NCI-H524 (cell line): ENCODE measurements at regions not wholly inside any gene's neighbourhood (a gene's known extent, or its start where the extent isn't known, plus 50 kb on each side); places are given as distances from the start of the nearest gene placed in this dataset.
"Not testable (repeated sequence)": the region's sequence is repeated elsewhere in the genome, so short reads cannot be mapped to it uniquely, and the experiment has no call there.

ENCODE experiments used
- DNase-seq, 2 experiments: peaks; one replicate each; lab custom pipeline; 2025; lab: John Stamatoyannopoulos, UW

GRCh38 chr9:65418966-65419365 is 134.0 kb upstream of the FOXD4L5 start:
- not testable (repeated sequence) for DNase-seq

DNA sequence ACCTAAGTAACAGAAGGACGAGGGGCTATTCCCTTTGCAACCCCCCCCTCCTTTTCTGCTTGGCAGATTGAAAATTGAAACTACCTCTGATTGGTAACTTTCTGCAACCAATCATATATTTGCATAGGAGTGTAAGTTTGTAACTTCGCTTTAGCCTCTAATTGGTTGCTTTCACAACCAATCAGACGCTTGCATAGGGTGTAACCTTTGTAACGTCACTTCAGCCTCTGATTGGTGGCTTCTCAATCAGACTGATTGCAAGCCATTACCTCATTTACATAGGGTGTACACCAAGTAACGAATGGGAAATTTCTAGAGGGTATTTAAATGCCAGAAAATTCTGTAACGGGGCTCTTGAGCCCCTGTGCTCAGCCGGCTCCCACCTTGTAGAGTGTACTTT is 131.9 kb upstream of the FOXD4L5 start:
- DNase-seq, result not testable (repeated sequence)

DNA sequence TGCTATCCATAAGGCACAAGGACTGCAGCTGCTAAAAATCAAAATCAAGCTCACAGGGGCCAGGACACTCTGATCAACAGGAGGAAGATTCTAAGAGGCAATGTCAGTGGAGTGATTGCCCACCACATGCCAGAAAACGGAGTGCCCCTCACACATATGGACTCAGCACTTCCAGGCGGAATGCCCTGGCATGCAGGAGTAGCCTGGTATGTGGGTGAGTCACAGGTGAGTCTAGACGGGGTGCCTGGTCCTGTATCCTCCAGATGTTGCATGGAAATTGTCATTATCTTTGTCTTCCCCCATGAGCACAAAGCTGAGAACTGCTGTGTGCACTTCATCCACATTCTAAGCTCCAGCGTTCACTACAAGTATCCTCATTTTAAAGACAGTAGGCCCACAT is 129.2 kb upstream of the FOXD4L5 start:
- DNase-seq, result not testable (repeated sequence)

- not testable (repeated sequence) for DNase-seq
These were observed 128.4 kb upstream of the FOXD4L5 start for GRCh38 chr9:65413371-65413770.

GRCh38 chr9:65411901-65412300 is 126.9 kb upstream of the FOXD4L5 start:
- no peak for DNase-seq

DNA sequence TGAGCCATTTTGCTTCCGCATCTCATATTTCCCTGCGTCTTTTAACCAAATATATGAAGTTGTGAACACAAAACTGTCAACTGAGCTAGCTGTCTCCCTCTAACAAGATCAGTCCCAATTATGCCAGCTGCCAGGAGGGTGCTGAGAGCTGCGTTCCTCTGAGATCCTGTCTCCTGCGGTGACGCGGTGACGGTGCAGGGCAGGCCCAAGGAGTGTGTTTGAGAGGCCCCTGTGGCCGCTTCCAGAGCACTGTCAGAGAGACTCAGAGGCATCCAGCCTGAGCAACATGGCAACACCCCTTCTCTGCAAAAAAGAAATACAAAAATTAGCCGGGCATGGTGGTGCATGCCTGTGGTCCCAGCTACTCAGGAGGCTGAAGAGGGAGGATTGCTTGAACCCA is 126.3 kb upstream of the FOXD4L5 start:
- DNase-seq, result no peak

- DNase-seq, result no peak
These were observed 125.9 kb upstream of the FOXD4L5 start for GRCh38 chr9:65410926-65411325.

DNA sequence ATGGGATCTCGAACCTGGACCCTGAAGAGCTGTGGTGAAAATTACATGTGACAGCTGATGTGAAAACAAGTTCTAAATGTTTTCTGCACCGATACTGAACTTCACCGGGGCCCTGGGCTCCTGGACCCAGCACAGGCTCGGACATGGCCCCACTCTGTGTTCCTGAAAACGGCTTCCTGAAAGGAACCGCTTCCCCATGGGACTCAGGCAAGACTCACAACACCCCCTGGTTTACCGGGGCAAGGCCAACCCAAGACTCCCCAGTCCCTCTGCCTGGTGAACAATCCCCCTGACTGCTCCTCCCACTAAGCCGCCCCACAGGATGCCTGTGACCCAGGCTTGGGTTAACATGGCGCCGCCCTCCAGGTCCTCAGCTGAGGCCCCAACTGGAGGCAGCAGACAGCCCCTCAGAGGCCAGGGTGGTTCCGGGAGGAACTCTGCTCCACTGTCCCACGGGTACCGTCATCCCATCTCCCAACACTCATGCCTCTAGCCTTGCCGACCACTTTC is 124.5 kb upstream of the FOXD4L5 start:
- no peak for DNase-seq

GRCh38 chr9:65408806-65409205 is 123.8 kb upstream of the FOXD4L5 start:
- not testable (repeated sequence) for DNase-seq

DNA sequence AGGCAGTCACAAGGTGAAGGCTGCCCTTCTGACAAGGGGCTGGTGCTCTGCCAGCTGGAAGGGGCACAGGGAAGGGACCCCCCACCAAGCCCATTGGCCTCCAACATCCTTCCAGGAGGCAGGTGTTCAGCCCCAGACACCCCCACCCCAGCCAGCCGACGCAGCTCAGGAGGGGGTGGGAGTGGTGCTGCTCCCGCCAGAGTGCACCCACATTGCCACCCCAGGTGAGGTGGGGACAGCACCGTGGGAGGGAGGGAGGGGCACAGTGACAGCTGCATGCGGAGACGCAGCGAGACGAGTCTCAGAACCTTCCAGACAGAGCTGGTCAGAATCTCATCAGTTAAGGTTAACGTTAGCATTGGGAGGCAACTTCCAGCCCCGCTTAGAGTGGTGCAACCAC is 121.6 kb upstream of the FOXD4L5 start:
- DNase-seq, result not testable (repeated sequence)

DNA sequence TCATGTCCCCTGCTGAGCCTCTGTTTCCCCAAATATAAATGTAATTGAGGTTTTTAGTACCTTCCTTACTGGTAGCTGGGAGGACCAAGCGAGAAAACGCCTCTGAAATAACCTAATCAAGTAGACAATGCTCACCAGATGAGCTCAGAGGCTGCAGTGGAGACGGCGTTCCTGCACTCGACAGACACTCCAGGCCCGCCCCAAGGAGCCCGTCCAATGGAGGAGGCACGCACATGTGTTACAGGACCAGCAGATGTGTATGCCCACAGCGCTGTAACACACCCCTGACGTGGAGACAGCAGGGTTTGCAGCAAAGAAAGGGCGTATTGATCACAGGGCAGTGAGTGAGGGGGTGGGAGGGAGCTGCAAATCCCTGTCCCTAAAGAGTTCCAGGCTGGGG is 120.8 kb upstream of the FOXD4L5 start:
- not testable (repeated sequence) for DNase-seq

DNA sequence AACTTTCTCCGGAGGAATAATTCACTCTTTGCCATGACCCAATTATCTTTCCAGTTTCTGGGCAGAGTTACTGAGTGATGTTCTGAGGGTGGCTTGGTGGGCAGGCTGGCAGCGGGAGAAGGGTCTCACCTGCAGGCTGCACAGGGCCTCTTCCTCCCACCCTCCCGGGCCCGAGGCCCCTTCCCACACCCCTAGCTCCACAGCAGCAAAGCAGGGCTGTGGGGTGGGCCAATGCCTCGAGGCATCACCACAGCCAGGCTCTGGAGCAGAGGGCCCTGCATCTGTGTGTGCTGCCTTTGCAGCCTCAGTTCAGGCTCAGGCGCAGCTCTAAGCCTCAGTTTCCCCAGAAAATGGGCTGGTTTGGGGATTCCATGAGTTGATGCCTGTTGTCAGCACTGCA is 120.2 kb upstream of the FOXD4L5 start:
- no peak for DNase-seq

GRCh38 chr9:65404232-65405006 is 119.4 kb upstream of the FOXD4L5 start:
- no peak for DNase-seq

DNA sequence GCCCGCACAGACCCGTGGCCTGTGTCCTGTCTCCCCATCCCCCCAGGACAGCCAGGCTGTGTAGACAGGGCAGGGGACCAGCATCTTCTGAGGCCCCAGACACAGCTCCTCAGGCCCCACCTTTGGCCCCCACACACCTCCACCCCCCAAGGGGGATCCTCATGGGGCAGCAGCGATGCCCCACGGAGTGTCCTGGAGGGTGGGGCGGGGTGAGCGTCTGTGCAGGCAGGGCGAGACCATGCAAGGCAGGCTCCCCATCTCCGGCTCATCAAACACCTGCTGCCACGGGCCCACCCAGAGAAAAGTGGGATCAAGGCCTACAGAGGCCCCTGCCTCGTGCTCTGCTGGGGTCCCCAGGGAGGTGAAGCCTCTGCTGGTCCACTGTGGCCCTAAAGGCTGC is 118.7 kb upstream of the FOXD4L5 start:
- DNase-seq, result no peak

DNA sequence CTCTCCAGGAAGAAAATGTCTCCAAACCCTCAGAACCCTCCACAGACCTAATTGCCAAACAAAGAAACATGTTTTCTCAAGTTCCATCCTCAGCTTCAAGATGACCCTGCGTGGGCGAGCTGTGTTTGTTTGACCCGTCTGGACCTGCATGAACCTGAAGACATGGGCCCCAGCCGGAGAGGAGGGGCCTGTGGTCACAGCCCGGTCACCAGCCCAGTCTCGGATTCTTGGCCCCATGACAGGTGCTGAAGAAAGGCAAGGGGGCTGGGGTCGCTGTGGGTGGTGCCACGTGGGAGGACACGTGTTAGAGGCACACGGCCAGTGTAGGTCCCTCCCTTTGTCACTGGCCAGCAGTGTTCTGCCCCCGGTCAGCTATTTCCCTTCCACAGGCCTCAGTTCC is 118.1 kb upstream of the FOXD4L5 start:
- DNase-seq, result not testable (repeated sequence)

GRCh38 chr9:65402206-65402870 is 117.3 kb upstream of the FOXD4L5 start:
- DNase-seq, result not testable (repeated sequence)

GRCh38 chr9:65401456-65402045 is 116.5 kb upstream of the FOXD4L5 start:
- not testable (repeated sequence) for DNase-seq

DNA sequence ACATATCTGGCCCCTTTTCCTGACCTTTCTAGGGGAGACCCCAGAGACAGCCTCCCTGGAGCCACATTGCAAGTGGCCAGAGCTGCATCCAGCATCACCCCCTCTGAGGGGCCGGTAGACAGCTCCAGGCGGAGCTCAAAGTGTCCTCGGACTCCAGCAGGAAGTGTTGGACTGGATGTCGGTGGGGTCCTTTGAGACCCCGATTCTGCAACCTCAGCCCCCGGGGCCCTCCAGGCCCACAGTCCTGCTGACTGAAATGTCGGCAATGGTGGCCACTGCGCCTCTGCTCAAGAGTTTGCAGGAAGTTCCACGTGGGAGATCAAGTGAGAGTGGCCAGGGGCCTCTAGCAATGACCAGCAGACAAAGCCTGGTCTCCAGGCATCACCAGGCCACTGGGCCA is 115.9 kb upstream of the FOXD4L5 start:
- DNase-seq, result no peak

DNA sequence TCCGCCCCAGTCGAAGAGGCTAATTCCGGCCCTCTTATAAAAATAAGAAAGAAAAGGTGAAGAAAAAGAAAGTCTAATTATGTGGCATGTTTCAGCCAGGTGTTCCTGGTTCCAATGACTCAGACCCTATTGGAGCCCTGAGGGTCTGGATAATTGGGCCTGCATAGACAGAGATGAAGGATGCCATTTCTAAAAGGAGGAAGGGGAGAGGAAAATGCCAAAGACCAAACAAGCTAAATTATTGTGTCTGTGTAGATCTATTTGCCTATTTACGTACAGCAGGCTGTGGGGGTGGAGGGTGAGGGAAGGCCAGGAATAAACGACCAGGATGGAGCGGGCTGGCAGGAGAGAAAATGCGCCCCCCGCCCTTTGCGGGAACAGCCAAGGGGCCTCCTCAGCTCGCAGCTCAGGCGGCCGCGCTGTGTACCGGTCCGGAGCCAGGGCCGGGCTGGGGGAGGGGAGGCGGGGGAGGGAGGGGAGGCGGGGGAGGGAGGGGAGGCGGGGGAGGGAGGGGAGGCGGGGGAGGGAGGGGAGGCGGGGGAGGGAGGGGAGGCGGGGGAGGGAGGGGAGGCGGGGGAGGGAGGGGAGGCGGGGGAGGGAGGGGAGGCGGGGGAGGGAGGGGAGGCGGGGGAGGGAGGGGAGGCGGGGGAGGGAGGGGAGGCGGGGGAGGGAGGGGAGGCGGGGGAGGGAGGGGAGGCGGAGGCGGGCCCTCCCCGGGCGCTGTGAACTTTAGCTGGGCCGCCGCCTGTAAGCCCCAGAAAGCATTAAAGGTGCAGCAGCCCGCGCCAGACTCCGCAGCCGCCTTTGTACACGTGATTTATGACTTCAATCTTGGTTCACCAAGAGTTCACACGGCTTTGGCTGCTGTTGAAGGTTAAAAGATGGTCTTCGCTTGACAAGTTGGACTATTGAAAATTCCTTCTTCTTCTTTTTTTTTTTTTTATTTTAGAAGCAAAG is 113.0 kb upstream of the FOXD4L5 start:
- DNase-seq, result not testable (repeated sequence)

DNA sequence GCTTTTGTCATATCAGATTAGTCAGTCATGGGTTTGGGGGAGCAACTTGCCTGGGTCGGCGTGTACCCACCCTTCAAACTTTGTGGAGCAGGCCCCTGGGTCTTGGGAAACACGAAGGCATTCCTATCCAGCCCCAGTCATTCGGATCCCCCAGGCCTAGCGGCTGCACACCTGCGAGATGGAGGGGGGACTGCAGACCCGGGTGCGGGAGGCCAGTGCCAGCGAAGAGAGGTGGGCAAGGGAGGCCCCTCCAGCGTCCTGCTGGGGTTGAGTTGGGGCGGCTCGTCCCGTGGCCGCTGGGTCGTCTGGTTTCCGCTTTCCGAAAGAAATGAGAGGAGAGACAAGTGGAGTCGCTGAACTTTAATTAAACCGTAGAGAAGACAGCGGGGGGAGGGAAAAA is 112.2 kb upstream of the FOXD4L5 start:
- DNase-seq, result not testable (repeated sequence)

DNA sequence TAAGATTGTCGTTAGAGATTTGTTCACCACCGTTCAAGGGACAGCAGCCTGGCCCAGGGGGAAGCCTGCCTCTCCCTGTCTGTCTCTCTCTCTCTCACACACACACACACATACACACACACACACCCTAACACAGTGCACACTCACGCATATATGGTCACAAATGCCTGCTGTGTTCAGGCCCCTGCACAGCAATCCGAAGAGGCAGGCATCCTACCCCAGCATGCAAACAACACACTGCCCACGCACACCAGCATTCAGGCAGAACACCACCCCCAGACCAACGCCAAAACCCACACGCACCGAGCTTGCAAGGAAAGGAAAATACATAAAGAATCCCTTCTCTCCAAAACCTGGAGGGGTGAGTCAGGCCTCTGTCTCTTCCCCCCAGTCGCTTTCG is 111.6 kb upstream of the FOXD4L5 start:
- DNase-seq, result not testable (repeated sequence)

DNA sequence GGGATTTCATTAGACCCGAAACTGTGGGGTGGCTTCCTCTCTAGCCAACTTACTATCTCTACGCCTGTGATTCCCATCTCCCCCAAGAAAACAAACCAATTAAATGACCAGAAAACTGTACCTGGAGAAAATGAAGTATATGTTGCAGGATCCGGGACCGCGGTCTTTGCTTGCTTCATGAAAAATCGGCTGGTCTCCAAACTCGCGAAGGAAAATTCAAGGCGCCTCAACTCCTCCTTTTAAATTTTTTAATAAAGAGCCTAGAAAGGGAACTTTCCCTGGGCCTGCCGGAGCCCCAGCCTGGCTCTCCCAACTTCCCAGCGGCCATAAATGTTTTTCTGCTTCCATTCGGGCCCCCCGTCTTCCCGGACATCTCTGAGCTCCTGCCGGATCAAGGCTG is 110.8 kb upstream of the FOXD4L5 start:
- not testable (repeated sequence) for DNase-seq
